Right lobe of liver (tissue), 6 donors: ENCODE measurements at regions not wholly inside any gene's neighbourhood (a gene's known extent, or its start where the extent isn't known, plus 50 kb on each side); places are given as distances from the start of the nearest gene placed in this dataset.

Source experiments
- ATAC-seq, 4 donors: fragments of 200-7000 bp; cut with Tn5 transposase; one replicate each; pipeline ENCODE4 v1.9.1; 2020; ENCODE audit warnings: mild to moderate bottlenecking in 4 of 4, moderate library complexity in 4 of 4
- DNase-seq, 3 donors: peaks; one replicate each; pipeline ENCODE4 v3.0.0-alpha.2; 2020
- H3K27ac ChIP-seq, 3 donors: fragments of 200-600 bp; one replicate each; pipeline ENCODE4 v1.8.0; 2022
- H3K27me3 ChIP-seq, 2 donors: fragments of 200-600 bp; one replicate each; pipeline ENCODE4 v1.8.0; 2022
- H3K36me3 ChIP-seq, 4 donors: fragments of 200-600 bp; sonication (generic) in 1 of 4; one replicate each; pipeline versions ENCODE4 v1.5.1 to v1.8.0; 2017 to 2022; ENCODE audit warnings: control low read depth in 1 of 4
- H3K4me1 ChIP-seq, 4 donors: fragments of 200-600 bp; sonication (generic) in 1 of 4; one replicate each; pipeline versions ENCODE4 v1.5.1 to v1.8.0; 2017 to 2022; ENCODE audit warnings: control low read depth in 1 of 4
- H3K4me3 ChIP-seq, 3 donors: fragments of 200-600 bp; one replicate each; pipeline ENCODE4 v1.8.0; 2022
- H3K9me3 ChIP-seq, 4 donors: fragments of 200-600 bp; sonication (generic) in 1 of 4; one replicate each; pipeline versions ENCODE4 v1.5.1 to v1.8.0; 2017 to 2022; ENCODE audit warnings: control low read depth in 1 of 4
- CTCF ChIP-seq, 4 donors: fragments of 200-600 bp in 3 of 4; fragments of 450-650 bp in 1 of 4; IDR thresholded peaks; one replicate each; pipeline versions ENCODE4 v1.5.1 to v1.8.0; 2016 to 2022; ENCODE audit warnings: antibody characterized with exemption in 4 of 4, mild to moderate bottlenecking in 2 of 4
- POLR2A ChIP-seq: fragments of 450-650 bp; IDR thresholded peaks from one replicate; pipeline ENCODE4 v1.6.1; 2017; ENCODE audit warnings: antibody characterized with exemption, mild to moderate bottlenecking
- WGBS: methylation state at CpG from one replicate; pipeline ENCODE4 v1.1.6; 2018; ENCODE audit warnings: low coverage, low lambda C conversion rate; ENCODE audit not compliant: insufficient coverage; ENCODE audit errors: missing lambda C conversion rate; 5-methylcytosine and 5-hydroxymethylcytosine counted together
- intact Hi-C, 2 donors: fragments of 100-400 bp; cut with DNase I; formaldehyde crosslinking; loops; one replicate each; pipeline versions ENCODE4 v1.11.2 to v1.14.1; 2022
- donor health status: DM: no; HTN: yes; CAD: no.
- donor health status: DM: no; HTN: no; CAD: no.
- donor health status: DM: no; HTN: no; CAD: no.
- donor health status: DM: no; HTN: yes; CAD: no.
- donor health status: DM: no; HTN: yes; CAD: no.

DNA sequence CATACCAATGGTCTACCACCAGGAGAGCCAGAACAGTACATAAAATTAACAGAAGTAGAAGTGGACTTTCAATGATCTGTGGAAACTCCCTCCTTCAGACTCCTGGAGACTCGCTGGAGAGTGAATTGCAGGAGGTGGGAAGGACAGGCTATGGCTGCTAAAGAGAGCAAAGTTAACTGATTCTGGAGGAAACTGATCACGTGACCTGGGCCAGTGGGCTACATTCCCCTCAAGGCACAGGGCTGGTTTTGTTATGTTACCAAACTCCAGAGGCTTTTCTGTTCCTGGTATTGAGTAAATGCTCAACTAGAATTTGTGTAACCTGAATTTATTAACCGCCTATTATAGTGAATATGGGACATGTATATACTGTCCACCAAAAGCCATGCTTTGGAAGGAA is 372.6 kb downstream of the MTRR start:
- TF ChIP-seq CTCF (IDR thresholded peaks at IDR 0.05) (no peak), POLR2A (no peak)
- DNase-seq: no peak
- Histone ChIP-seq H3K4me3 (no peak overlapping the region), H3K4me1 (no peaks in the 10 kb centered on the region), H3K36me3 (no peaks in the 10 kb centered on the region), H3K27me3 (no peaks in the 10 kb centered on the region), H3K27ac (no peak overlapping the region), H3K9me3 (no peaks in the 10 kb centered on the region)
- 22% methylated on average over 2 of the region's 3 CpGs for WGBS
- intact Hi-C loops: no loop called here
- no peak for ATAC-seq

DNA sequence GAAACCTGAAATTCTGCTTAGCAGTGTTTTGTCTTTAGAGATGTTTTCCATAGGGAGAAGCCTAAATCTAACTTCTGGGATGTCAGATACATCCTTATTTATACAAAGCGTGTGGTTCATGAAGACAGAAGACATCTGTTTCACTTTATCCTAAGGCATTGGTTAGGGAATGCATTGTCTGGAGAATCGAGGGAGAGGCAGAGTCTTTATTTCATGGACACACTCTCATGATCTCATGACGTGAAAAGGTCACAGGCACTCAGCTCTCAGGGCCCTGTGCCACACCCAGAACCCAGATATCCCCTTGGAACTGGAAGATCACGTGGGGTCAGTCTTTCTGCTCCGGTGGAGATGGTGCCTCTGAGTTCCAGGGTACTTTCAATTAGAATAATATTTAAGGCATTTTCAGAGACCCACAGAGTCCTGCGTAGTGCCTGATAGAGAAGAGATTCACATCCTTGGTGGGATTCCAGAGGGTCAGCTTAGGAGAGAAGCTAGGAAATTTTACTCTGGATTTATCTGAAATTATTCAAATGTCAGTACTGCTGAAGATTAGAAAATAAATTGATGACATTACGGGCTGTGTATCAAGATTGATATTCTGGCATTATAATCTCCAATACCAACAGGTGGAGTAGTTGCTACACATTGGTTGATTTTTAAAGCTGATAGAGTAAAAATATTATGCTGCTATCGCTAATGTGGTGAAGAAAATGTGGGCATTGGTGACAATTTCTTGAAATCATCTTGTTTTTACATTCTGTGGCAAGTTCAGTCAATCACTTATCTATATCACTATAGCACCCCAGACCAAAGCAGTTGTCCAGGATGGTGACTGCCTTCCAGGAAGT is 378.3 kb downstream of the MTRR start:
- TF ChIP-seq CTCF (IDR thresholded peaks at IDR 0.05) (no peak), POLR2A (no peak)
- Histone ChIP-seq H3K36me3 (no peaks in the 10 kb centered on the region), H3K4me1 (no peaks in the 10 kb centered on the region), H3K27me3 (no peaks in the 10 kb centered on the region), H3K4me3 (no peak overlapping the region), H3K9me3 (no peaks in the 10 kb centered on the region), H3K27ac (no peak overlapping the region)
- WGBS: 34% methylated on average over 8 of the region's 8 CpGs
- DNase-seq (no peak), ATAC-seq (no peak)
- intact Hi-C loops: no loop called here

GRCh38 chr5:8253376-8253775 is 384.4 kb downstream of the MTRR start:
- DNase-seq (no peak), ATAC-seq (no peak)
- H3K9me3 ChIP-seq: no peaks in the 10 kb centered on the region
- no peaks in the 10 kb centered on the region for H3K36me3 ChIP-seq
- no peak overlapping the region for H3K27ac ChIP-seq
- intact Hi-C loops: no loop called here
- TF ChIP-seq CTCF (IDR thresholded peaks at IDR 0.05): no peak
- TF ChIP-seq POLR2A: no peak
- no peak overlapping the region for H3K4me3 ChIP-seq
- H3K27me3 ChIP-seq: no peaks in the 10 kb centered on the region
- no peaks in the 10 kb centered on the region for H3K4me1 ChIP-seq

DNA sequence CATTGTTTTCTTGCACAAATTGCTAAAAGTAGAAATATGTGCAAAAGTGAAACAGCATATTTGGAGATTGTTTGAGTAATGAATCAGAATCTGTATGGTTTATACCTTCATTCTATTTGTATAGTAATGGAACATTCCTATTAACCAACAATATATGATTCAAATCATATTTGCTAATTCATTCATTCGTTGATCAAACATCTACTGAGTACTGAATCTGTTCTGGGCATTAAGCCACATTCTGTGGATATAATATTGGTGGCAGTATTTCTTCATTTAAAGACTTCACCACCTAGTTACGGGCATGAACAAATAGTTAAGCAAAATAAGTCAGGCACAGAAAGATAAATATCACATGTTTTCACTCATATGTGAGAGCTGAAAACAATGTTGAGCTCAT is 385.7 kb downstream of the MTRR start:
- ATAC-seq (no peak), DNase-seq (no peak)
- Histone ChIP-seq H3K27ac (no peak overlapping the region), H3K4me1 (no peaks in the 10 kb centered on the region), H3K9me3 (no peaks in the 10 kb centered on the region), H3K4me3 (no peak overlapping the region), H3K27me3 (no peaks in the 10 kb centered on the region), H3K36me3 (no peaks in the 10 kb centered on the region)
- WGBS: 9% methylated on average over 2 of the region's 2 CpGs
- intact Hi-C loops: no loop called here
- TF ChIP-seq POLR2A (no peak), CTCF (IDR thresholded peaks at IDR 0.05) (no peak)
